ENCODE measurements at regions not wholly inside any gene's neighbourhood (a gene's known extent, or its start where the extent isn't known, plus 50 kb on each side); places are given as distances from the start of the nearest gene placed in this dataset.
"Not testable (repeated sequence)": the region's sequence is repeated elsewhere in the genome, so short reads cannot be mapped to it uniquely, and the experiment has no call there.

- no peak overlapping the region for H3K27ac Mint-ChIP-seq (ENCODE audit: unreplicated experiment)
- H3K27me3 Mint-ChIP-seq (ENCODE audit: insufficient read depth, unreplicated experiment): peaks cover 5% of the 10 kb centered on the region
- TF ChIP-seq CTCF (IDR thresholded peaks at IDR 0.05; ENCODE audit: insufficient read depth in 1 of 2, low read depth in 1 of 2, low read length in 1 of 2, severe bottlenecking in 1 of 2, unreplicated experiment in 1 of 2): no peak
- no peaks in the 10 kb centered on the region for H3K36me3 ChIP-seq (ENCODE audit: control insufficient read depth, insufficient read depth, low read length)
- H3K36me3 Mint-ChIP-seq (ENCODE audit: insufficient read depth, unreplicated experiment): no peaks in the 10 kb centered on the region
- no peaks in the 10 kb centered on the region for H3K4me1 ChIP-seq
- ChIA-PET POLR2A (no interaction called here), CTCF (no interaction called here)
- DNase-seq: peak in 1 of 2 experiments; percentile 14
- H3K4me3 ChIP-seq (ENCODE audit: low read depth, low read length): no peak overlapping the region
- no peaks in the 10 kb centered on the region for H3K9me3 Mint-ChIP-seq (ENCODE audit: unreplicated experiment)
- intact Hi-C loops (cut with micrococcal nuclease; ENCODE audit: unreplicated experiment): no loop called here
- H3K9me3 ChIP-seq: no peaks in the 10 kb centered on the region
- no peak overlapping the region for H3K4me3 Mint-ChIP-seq (ENCODE audit: unreplicated experiment)
- H3K4me1 Mint-ChIP-seq (ENCODE audit: low read depth, unreplicated experiment): no peaks in the 10 kb centered on the region
- BruUV-seq (replicated peaks): no TSS peak
- H3K27me3 ChIP-seq (replicated peaks; ENCODE audit: control insufficient read depth, insufficient read depth, low read length): no peaks in the 10 kb centered on the region
These were observed 57.3 kb upstream of the UBE2Q2 start for GRCh38 chr15:75785771-75786574.

- H3K27me3 ChIP-seq (replicated peaks; ENCODE audit: control insufficient read depth, insufficient read depth, low read length); H3K4me1 ChIP-seq; H3K9me3 ChIP-seq; H3K4me3 ChIP-seq (ENCODE audit: low read depth, low read length); H3K36me3 Mint-ChIP-seq (ENCODE audit: insufficient read depth, unreplicated experiment); BruUV-seq (replicated peaks); H3K4me1 Mint-ChIP-seq (ENCODE audit: low read depth, unreplicated experiment); H3K9me3 Mint-ChIP-seq (ENCODE audit: unreplicated experiment); H3K36me3 ChIP-seq (ENCODE audit: control insufficient read depth, insufficient read depth, low read length); H3K27me3 Mint-ChIP-seq (ENCODE audit: insufficient read depth, unreplicated experiment); H3K4me3 Mint-ChIP-seq (ENCODE audit: unreplicated experiment); intact Hi-C loops (cut with micrococcal nuclease; ENCODE audit: unreplicated experiment); H3K27ac Mint-ChIP-seq (ENCODE audit: unreplicated experiment); DNase-seq: not testable (repeated sequence)
- ChIA-PET POLR2A (interaction anchor here (0.5 kb wide), 1 partner anchor 1066 kb away, joined by 5 read pairs; no protein-coding TSS in a partner anchor), CTCF (interaction anchor here (0.6 kb wide), 1 partner anchor 146 kb away, joined by 3 read pairs; no protein-coding TSS in a partner anchor)
These were observed 58.5 kb upstream of the UBE2Q2 start for GRCh38 chr15:75784511-75785480.

GRCh38 chr15:75783566-75783965 is 59.7 kb upstream of the UBE2Q2 start:
- H3K4me3 ChIP-seq (ENCODE audit: low read depth, low read length); H3K4me1 ChIP-seq; H3K36me3 ChIP-seq (ENCODE audit: control insufficient read depth, insufficient read depth, low read length); CTCF ChIA-PET; H3K9me3 ChIP-seq; intact Hi-C loops (cut with micrococcal nuclease; ENCODE audit: unreplicated experiment); H3K27me3 Mint-ChIP-seq (ENCODE audit: insufficient read depth, unreplicated experiment); H3K27me3 ChIP-seq (replicated peaks; ENCODE audit: control insufficient read depth, insufficient read depth, low read length); DNase-seq; H3K4me3 Mint-ChIP-seq (ENCODE audit: unreplicated experiment); H3K9me3 Mint-ChIP-seq (ENCODE audit: unreplicated experiment); H3K4me1 Mint-ChIP-seq (ENCODE audit: low read depth, unreplicated experiment); H3K27ac Mint-ChIP-seq (ENCODE audit: unreplicated experiment); BruUV-seq (replicated peaks); H3K36me3 Mint-ChIP-seq (ENCODE audit: insufficient read depth, unreplicated experiment); POLR2A ChIA-PET: not testable (repeated sequence)

GRCh38 chr15:75782926-75783325 is 60.3 kb upstream of the UBE2Q2 start:
- ChIA-PET CTCF (interaction anchor here (0.8 kb wide), 1 partner anchor 27 kb away, joined by 3 read pairs; no protein-coding TSS in a partner anchor), POLR2A (no interaction called here)
- no peak for DNase-seq
- no peak for TF ChIP-seq CTCF (IDR thresholded peaks at IDR 0.05; ENCODE audit: insufficient read depth in 1 of 2, low read depth in 1 of 2, low read length in 1 of 2, severe bottlenecking in 1 of 2, unreplicated experiment in 1 of 2)
- H3K27ac Mint-ChIP-seq (ENCODE audit: unreplicated experiment): no peak overlapping the region
- H3K36me3 Mint-ChIP-seq (ENCODE audit: insufficient read depth, unreplicated experiment): no peaks in the 10 kb centered on the region
- H3K36me3 ChIP-seq (ENCODE audit: control insufficient read depth, insufficient read depth, low read length): no peaks in the 10 kb centered on the region
- H3K9me3 ChIP-seq: no peaks in the 10 kb centered on the region
- H3K27me3 ChIP-seq (replicated peaks; ENCODE audit: control insufficient read depth, insufficient read depth, low read length): no peaks in the 10 kb centered on the region
- BruUV-seq (replicated peaks): no TSS peak
- no peaks in the 10 kb centered on the region for H3K9me3 Mint-ChIP-seq (ENCODE audit: unreplicated experiment)
- H3K4me1 ChIP-seq: no peaks in the 10 kb centered on the region
- no peak overlapping the region for H3K4me3 ChIP-seq (ENCODE audit: low read depth, low read length)
- peaks cover 5% of the 10 kb centered on the region for H3K27me3 Mint-ChIP-seq (ENCODE audit: insufficient read depth, unreplicated experiment)
- peaks cover 6% of the 10 kb centered on the region for H3K4me1 Mint-ChIP-seq (ENCODE audit: low read depth, unreplicated experiment)
- intact Hi-C loops (cut with micrococcal nuclease; ENCODE audit: unreplicated experiment): no loop called here
- no peak overlapping the region for H3K4me3 Mint-ChIP-seq (ENCODE audit: unreplicated experiment)

GRCh38 chr15:75780995-75781394 is 62.3 kb upstream of the UBE2Q2 start:
- H3K9me3 ChIP-seq; CTCF ChIA-PET; DNase-seq; H3K27me3 Mint-ChIP-seq (ENCODE audit: insufficient read depth, unreplicated experiment); H3K36me3 Mint-ChIP-seq (ENCODE audit: insufficient read depth, unreplicated experiment); H3K27me3 ChIP-seq (replicated peaks; ENCODE audit: control insufficient read depth, insufficient read depth, low read length); H3K36me3 ChIP-seq (ENCODE audit: control insufficient read depth, insufficient read depth, low read length); H3K9me3 Mint-ChIP-seq (ENCODE audit: unreplicated experiment); BruUV-seq (replicated peaks); intact Hi-C loops (cut with micrococcal nuclease; ENCODE audit: unreplicated experiment); H3K4me3 Mint-ChIP-seq (ENCODE audit: unreplicated experiment); POLR2A ChIA-PET; H3K4me3 ChIP-seq (ENCODE audit: low read depth, low read length); H3K27ac Mint-ChIP-seq (ENCODE audit: unreplicated experiment): not testable (repeated sequence)
- H3K4me1 ChIP-seq: peaks cover 12% of the 10 kb centered on the region
- H3K4me1 Mint-ChIP-seq (ENCODE audit: low read depth, unreplicated experiment): peaks cover 12% of the 10 kb centered on the region
